Epithelial cell of esophagus (primary cell): ENCODE measurements at regions not wholly inside any gene's neighbourhood (a gene's known extent, or its start where the extent isn't known, plus 50 kb on each side); places are given as distances from the start of the nearest gene placed in this dataset.

Experiments
- DNase-seq: peaks from one replicate; pipeline ENCODE4 v3.0.0; 2010; ENCODE audit warnings: low read depth
- H3K4me3 ChIP-seq: 2 replicates; pipeline ENCODE4 v1.5.1; 2011; ENCODE audit warnings: mild to moderate bottlenecking, low read length, control low read depth
- CTCF ChIP-seq: IDR thresholded peaks from 2 replicates; pipeline ENCODE4 v1.5.1; 2011; ENCODE audit warnings: low read depth, mild to moderate bottlenecking, low read length, control low read depth, inconsistent platforms; ENCODE audit not compliant: insufficient read depth; ENCODE audit errors: missing control alignments

GRCh38 chr5:174402222-174402812, 322.1 kb upstream of the MSX2 start:
- no peak for TF ChIP-seq CTCF
- no peak for DNase-seq
- H3K4me3 ChIP-seq: no peak overlapping the region

GRCh38 chr5:174404848-174405247, 319.5 kb upstream of the MSX2 start:
- no peak for TF ChIP-seq CTCF
- no peak overlapping the region for H3K4me3 ChIP-seq

GRCh38 chr5:174409070-174409469, 315.3 kb upstream of the MSX2 start:
- no peak for DNase-seq
- no peak overlapping the region for H3K4me3 ChIP-seq
- no peak for TF ChIP-seq CTCF

More at GRCh38 chr5:174404848-174405247, 319.5 kb upstream of the MSX2 start:
- no peak for DNase-seq

GRCh38 chr5:174409971-174410370, 314.4 kb upstream of the MSX2 start:
- no peak for TF ChIP-seq CTCF
- H3K4me3 ChIP-seq: no peak overlapping the region

GRCh38 chr5:174410716-174411478, 313.5 kb upstream of the MSX2 start:
- no peak overlapping the region for H3K4me3 ChIP-seq
- no peak for DNase-seq
- TF ChIP-seq CTCF: no peak

More at GRCh38 chr5:174409971-174410370, 314.4 kb upstream of the MSX2 start:
- no peak for DNase-seq

GRCh38 chr5:174411479-174411819, 312.9 kb upstream of the MSX2 start:
- TF ChIP-seq CTCF: no peak
- no peak overlapping the region for H3K4me3 ChIP-seq
- no peak for DNase-seq

GRCh38 chr5:174412374-174412773, 312.0 kb upstream of the MSX2 start:
- no peak overlapping the region for H3K4me3 ChIP-seq
- no peak for DNase-seq
- TF ChIP-seq CTCF: no peak
